ENCODE measurements at regions not wholly inside any gene's neighbourhood (a gene's known extent, or its start where the extent isn't known, plus 50 kb on each side); places are given as distances from the start of the nearest gene placed in this dataset.

DNA sequence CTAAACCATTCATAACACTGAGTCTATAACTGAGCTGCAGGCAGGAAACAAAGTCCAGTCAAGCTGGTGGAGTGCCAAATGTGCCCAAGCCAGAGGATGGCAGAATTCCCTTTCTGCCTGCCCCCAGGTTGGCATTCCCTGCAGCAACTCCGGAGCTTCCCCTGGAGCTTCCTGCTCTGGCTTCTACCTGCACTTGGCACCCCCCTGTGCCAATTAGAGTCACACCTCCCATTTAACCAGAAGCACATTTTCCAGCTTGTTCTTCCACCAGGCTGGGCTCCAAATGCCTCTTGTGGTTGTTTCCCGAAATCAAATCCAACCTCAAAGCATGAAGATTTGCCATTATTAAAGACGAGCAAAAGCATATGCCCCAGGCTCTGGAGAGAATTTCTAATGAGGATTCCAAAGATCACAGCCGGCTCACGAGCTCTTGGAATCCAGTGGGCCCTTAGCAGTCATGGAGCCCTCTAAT lies 294.5 kb downstream of the RRAGC start:
- no peak for DNase-seq (ENCODE audit: unreplicated experiment)
- H3K27me3 Mint-ChIP-seq (ENCODE audit: insufficient read depth, unreplicated experiment), result peaks cover 56% of the 10 kb centered on the region
- no TSS peak for BruUV-seq (replicated peaks)
- H3K27ac Mint-ChIP-seq (ENCODE audit: low read depth, unreplicated experiment), result no peak overlapping the region
- no peaks in the 10 kb centered on the region for H3K36me3 Mint-ChIP-seq (ENCODE audit: insufficient read depth, unreplicated experiment)
- CTCF ChIA-PET, result no interaction called here
- H3K4me1 Mint-ChIP-seq (ENCODE audit: insufficient read depth, unreplicated experiment), result no peaks in the 10 kb centered on the region
- H3K9me3 Mint-ChIP-seq (ENCODE audit: unreplicated experiment), result no peaks in the 10 kb centered on the region
- TF ChIP-seq, protein P1, sequence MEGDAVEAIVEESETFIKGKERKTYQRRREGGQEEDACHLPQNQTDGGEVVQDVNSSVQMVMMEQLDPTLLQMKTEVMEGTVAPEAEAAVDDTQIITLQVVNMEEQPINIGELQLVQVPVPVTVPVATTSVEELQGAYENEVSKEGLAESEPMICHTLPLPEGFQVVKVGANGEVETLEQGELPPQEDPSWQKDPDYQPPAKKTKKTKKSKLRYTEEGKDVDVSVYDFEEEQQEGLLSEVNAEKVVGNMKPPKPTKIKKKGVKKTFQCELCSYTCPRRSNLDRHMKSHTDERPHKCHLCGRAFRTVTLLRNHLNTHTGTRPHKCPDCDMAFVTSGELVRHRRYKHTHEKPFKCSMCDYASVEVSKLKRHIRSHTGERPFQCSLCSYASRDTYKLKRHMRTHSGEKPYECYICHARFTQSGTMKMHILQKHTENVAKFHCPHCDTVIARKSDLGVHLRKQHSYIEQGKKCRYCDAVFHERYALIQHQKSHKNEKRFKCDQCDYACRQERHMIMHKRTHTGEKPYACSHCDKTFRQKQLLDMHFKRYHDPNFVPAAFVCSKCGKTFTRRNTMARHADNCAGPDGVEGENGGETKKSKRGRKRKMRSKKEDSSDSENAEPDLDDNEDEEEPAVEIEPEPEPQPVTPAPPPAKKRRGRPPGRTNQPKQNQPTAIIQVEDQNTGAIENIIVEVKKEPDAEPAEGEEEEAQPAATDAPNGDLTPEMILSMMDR (IDR thresholded peaks at IDR 0.05; ENCODE audit: unreplicated experiment), result no peak
- POLR2A ChIA-PET, result no interaction called here
- H3K4me3 Mint-ChIP-seq (ENCODE audit: unreplicated experiment), result no peak overlapping the region
- intact Hi-C loops (cut with micrococcal nuclease), result no loop called here

DNA sequence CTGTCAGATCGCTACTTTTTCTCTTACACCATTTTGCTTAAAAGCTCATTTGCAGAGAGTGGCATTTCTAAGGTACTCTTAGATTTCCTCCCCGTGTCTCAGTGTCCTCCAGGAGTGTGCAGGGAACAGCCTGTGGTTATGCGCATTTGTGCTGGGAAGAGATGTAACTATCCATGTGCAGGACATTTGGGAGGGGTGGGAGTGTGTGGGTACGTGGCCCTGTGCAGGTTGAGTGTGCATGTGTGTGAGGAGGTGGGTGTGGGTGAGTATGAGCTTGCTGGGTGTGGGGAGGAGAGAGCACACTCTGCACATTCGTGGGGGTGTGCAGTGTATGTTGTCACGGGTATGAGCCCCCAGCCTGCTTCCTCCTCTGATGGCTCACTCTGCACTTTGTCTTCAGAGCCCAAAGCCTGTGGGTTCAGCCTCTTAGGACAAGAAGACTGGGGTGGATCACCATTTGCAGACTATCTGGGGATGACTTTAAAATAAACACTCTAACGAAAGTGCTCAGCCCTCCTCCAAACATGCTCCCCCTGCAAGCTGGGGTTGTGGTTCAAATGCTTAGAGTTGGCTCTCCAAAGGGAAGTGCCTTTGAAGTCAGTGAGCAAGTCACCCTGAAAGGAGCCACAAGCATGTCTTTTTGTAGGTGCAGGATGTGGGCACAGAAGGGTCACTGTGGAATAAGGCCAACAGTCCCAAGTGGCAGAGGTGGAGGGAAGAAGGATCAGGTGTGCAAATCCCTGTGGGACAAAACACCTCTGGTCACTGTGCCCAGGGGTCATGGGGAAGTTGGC lies 295.4 kb downstream of the RRAGC start:
- Mint-ChIP-seq H3K9me3 (ENCODE audit: unreplicated experiment) (no peaks in the 10 kb centered on the region), H3K4me1 (ENCODE audit: insufficient read depth, unreplicated experiment) (no peaks in the 10 kb centered on the region), H3K4me3 (ENCODE audit: unreplicated experiment) (no peak overlapping the region), H3K36me3 (ENCODE audit: insufficient read depth, unreplicated experiment) (no peaks in the 10 kb centered on the region), H3K27me3 (ENCODE audit: insufficient read depth, unreplicated experiment) (peaks cover 47% of the 10 kb centered on the region), H3K27ac (ENCODE audit: low read depth, unreplicated experiment) (no peak overlapping the region)
- DNase-seq (ENCODE audit: unreplicated experiment), result no peak
- BruUV-seq (replicated peaks), result no TSS peak
- TF ChIP-seq, protein P1 (IDR thresholded peaks at IDR 0.05; ENCODE audit: unreplicated experiment), result no peak
- ChIA-PET CTCF (no interaction called here), POLR2A (interaction anchor here (0.5 kb wide), 1 partner anchor 28 kb away, joined by 3 read pairs; no protein-coding TSS in a partner anchor)
- intact Hi-C loops (cut with micrococcal nuclease), result no loop called here

DNA sequence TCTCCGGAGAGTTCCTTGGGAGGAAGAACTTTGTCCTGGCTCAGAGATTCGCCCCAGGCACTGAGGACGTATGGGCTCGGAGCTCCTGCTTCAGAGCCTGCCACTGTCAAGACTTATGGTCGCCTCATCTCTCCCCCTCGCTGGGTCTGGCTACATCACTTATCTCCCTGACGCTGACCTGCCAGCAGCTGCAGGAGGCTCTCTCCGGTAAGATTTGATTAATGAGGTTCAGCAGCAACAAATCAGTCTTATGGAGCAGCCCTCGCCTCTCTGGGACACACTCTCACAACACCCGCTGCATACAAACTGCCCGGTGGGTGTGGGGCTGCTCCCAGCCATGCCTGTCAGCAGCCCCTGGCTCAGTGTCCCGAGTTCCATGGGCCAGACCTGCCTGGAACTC lies 297.8 kb downstream of the RRAGC start:
- POLR2A ChIA-PET, result no interaction called here
- peaks cover 52% of the 10 kb centered on the region for H3K27me3 Mint-ChIP-seq (ENCODE audit: insufficient read depth, unreplicated experiment)

DNA sequence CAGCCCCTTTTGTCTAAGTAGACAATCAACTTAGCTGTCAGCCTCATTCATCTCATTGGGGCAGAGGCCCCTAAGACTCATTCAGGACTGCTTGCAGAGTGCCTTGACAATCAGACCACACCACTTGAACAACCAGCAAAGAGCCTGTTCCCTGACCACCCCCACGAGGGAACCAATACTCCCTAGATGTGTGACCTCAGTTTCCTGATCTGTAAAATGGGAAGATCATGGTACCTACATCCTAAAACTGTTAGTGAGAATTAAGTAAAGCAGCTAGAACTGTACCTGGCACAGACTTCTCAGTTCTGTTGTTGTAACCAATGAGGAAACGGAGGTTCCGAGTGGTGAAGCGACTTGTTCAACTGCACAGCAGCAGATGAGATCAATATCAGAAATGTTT lies 298.5 kb downstream of the RRAGC start:
- CTCF ChIA-PET, result interaction anchor here (0.9 kb wide), 1 partner anchor 100 kb away, joined by 4 read pairs; no protein-coding TSS in a partner anchor
- TF ChIP-seq, protein P1 (IDR thresholded peaks at IDR 0.05; ENCODE audit: unreplicated experiment), result no peak
- no peak overlapping the region for H3K4me3 Mint-ChIP-seq (ENCODE audit: unreplicated experiment)
- POLR2A ChIA-PET, result no interaction called here
- peaks cover 55% of the 10 kb centered on the region for H3K27me3 Mint-ChIP-seq (ENCODE audit: insufficient read depth, unreplicated experiment)
- H3K27ac Mint-ChIP-seq (ENCODE audit: low read depth, unreplicated experiment), result no peak overlapping the region
- no peak for DNase-seq (ENCODE audit: unreplicated experiment)
- no peaks in the 10 kb centered on the region for H3K4me1 Mint-ChIP-seq (ENCODE audit: insufficient read depth, unreplicated experiment)
- intact Hi-C loops (cut with micrococcal nuclease), result no loop called here
- BruUV-seq (replicated peaks), result no TSS peak
- no peaks in the 10 kb centered on the region for H3K9me3 Mint-ChIP-seq (ENCODE audit: unreplicated experiment)
- H3K36me3 Mint-ChIP-seq (ENCODE audit: insufficient read depth, unreplicated experiment), result no peaks in the 10 kb centered on the region

More for the DNA sequence above, 297.8 kb downstream of the RRAGC start:
- intact Hi-C loops (cut with micrococcal nuclease), result no loop called here
- Mint-ChIP-seq H3K4me1 (ENCODE audit: insufficient read depth, unreplicated experiment) (no peaks in the 10 kb centered on the region), H3K9me3 (ENCODE audit: unreplicated experiment) (no peaks in the 10 kb centered on the region), H3K4me3 (ENCODE audit: unreplicated experiment) (no peak overlapping the region), H3K27ac (ENCODE audit: low read depth, unreplicated experiment) (no peak overlapping the region), H3K36me3 (ENCODE audit: insufficient read depth, unreplicated experiment) (no peaks in the 10 kb centered on the region)
- DNase-seq (ENCODE audit: unreplicated experiment), result no peak
- TF ChIP-seq, protein P1 (IDR thresholded peaks at IDR 0.05; ENCODE audit: unreplicated experiment), result no peak
- BruUV-seq (replicated peaks), result no TSS peak
- CTCF ChIA-PET, result interaction anchor here (0.6 kb wide), 1 partner anchor 80 kb away, joined by 3 read pairs; no protein-coding TSS in a partner anchor
